ENCODE measurements at regions not wholly inside any gene's neighbourhood (a gene's known extent, or its start where the extent isn't known, plus 50 kb on each side); places are given as distances from the start of the nearest gene placed in this dataset.

DNA sequence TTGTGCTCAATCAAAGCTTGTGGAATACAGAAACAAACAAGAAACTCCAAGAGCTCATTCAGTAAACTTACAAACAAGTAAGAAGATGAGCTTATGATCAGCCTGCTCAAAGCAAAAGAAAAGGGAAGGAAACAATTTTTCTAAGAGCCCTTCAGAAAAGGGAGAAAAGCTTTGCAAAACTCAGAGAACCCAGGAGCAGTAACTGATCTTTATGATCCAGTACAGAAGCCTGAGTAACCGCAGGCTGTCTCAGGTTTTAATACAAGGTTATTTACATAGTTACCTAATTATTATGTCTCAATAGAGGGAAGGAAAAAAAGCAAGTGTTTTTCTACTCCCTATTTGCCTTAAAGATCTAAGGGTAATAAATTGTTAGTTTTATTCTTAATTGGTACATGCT lies 226.5 kb downstream of the MAFB start (continued):
- TF ChIP-seq, protein P1, sequence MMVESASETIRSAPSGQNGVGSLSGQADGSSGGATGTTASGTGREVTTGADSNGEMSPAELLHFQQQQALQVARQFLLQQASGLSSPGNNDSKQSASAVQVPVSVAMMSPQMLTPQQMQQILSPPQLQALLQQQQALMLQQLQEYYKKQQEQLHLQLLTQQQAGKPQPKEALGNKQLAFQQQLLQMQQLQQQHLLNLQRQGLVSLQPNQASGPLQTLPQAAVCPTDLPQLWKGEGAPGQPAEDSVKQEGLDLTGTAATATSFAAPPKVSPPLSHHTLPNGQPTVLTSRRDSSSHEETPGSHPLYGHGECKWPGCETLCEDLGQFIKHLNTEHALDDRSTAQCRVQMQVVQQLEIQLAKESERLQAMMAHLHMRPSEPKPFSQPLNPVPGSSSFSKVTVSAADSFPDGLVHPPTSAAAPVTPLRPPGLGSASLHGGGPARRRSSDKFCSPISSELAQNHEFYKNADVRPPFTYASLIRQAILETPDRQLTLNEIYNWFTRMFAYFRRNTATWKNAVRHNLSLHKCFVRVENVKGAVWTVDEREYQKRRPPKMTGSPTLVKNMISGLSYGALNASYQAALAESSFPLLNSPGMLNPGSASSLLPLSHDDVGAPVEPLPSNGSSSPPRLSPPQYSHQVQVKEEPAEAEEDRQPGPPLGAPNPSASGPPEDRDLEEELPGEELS (CRISPR knock-in tag; IDR thresholded peaks at IDR 0.05), result no peak
- TF ChIP-seq CREM (CRISPR knock-in tag; IDR thresholded peaks at IDR 0.05) (no peak), RORB (CRISPR knock-in tag; IDR thresholded peaks at IDR 0.05) (no peak), EMX1 (CRISPR knock-in tag; IDR thresholded peaks at IDR 0.05) (no peak)
- TF ChIP-seq, protein P2, sequence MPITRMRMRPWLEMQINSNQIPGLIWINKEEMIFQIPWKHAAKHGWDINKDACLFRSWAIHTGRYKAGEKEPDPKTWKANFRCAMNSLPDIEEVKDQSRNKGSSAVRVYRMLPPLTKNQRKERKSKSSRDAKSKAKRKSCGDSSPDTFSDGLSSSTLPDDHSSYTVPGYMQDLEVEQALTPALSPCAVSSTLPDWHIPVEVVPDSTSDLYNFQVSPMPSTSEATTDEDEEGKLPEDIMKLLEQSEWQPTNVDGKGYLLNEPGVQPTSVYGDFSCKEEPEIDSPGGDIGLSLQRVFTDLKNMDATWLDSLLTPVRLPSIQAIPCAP (CRISPR knock-in tag; IDR thresholded peaks at IDR 0.05), result no peak

DNA sequence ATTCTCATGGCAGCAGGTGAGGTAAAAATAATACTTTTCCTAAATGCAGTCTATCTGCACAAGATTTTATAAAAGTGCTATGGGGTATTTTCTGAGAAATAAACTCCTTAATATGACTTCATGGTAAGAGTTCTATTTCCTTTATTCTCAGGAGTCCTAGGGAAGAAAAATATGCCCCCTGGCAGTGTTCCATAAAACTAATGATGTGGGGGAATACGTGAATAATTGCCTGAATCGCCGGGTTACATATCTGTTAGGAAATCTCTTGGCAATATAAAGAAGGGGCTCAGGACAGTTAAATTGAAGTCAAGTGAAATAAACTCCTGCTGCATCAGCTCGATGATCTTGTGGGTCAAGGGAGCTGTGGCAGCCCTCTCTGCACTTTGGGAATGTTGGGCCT lies 229.7 kb downstream of the MAFB start:
- no peak for ATAC-seq
- TF ChIP-seq ZNF138 (CRISPR knock-in tag; conservative IDR thresholded peaks at IDR 0.05), result no peak
- TF ChIP-seq, protein P3, sequence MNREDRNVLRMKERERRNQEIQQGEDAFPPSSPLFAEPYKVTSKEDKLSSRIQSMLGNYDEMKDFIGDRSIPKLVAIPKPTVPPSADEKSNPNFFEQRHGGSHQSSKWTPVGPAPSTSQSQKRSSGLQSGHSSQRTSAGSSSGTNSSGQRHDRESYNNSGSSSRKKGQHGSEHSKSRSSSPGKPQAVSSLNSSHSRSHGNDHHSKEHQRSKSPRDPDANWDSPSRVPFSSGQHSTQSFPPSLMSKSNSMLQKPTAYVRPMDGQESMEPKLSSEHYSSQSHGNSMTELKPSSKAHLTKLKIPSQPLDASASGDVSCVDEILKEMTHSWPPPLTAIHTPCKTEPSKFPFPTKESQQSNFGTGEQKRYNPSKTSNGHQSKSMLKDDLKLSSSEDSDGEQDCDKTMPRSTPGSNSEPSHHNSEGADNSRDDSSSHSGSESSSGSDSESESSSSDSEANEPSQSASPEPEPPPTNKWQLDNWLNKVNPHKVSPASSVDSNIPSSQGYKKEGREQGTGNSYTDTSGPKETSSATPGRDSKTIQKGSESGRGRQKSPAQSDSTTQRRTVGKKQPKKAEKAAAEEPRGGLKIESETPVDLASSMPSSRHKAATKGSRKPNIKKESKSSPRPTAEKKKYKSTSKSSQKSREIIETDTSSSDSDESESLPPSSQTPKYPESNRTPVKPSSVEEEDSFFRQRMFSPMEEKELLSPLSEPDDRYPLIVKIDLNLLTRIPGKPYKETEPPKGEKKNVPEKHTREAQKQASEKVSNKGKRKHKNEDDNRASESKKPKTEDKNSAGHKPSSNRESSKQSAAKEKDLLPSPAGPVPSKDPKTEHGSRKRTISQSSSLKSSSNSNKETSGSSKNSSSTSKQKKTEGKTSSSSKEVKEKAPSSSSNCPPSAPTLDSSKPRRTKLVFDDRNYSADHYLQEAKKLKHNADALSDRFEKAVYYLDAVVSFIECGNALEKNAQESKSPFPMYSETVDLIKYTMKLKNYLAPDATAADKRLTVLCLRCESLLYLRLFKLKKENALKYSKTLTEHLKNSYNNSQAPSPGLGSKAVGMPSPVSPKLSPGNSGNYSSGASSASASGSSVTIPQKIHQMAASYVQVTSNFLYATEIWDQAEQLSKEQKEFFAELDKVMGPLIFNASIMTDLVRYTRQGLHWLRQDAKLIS (CRISPR knock-in tag; IDR thresholded peaks at IDR 0.05; ENCODE audit: borderline replicate concordance), result no peak
- no peak for DNase-seq (ENCODE audit: low spot score)
- H3K4me1 Mint-ChIP-seq, result peaks cover 11% of the 10 kb centered on the region
- ChIA-PET CTCF (no interaction called here), POLR2A (no interaction called here)
- H3K27me3 Mint-ChIP-seq (ENCODE audit: low read depth), result no peaks in the 10 kb centered on the region
- H3K36me3 Mint-ChIP-seq, result no peaks in the 10 kb centered on the region
- H3K9me3 Mint-ChIP-seq, result no peaks in the 10 kb centered on the region
- H3K4me3 Mint-ChIP-seq, result no peak overlapping the region
- H3K27ac Mint-ChIP-seq, result no peak overlapping the region

DNA sequence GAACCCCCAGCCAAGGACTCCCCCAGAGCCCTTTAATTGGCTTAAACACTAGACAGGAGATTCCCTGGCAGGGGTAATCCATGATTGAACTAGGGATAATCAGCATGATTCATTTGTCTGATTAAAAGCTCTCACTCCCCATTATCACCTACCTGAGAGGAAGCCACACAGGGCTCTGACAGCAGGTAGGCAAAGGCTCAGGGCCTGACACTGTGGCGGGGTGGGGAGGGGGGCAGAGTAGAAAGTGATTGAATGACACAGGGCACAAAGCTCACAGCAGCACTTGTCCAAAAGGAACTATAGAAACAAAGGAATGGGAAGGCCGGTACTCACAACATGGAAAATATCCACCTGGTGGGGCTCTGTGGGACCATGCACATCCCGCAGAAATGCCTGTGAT lies 231.6 kb downstream of the MAFB start:
- Mint-ChIP-seq H3K36me3 (0 out of 2 replicates have a peak, but pooled peaks cover 3% of the 10 kb centered on the region), H3K9me3 (peaks cover 4% of the 10 kb centered on the region), H3K27ac (no peak overlapping the region), H3K4me3 (no peak overlapping the region), H3K4me1 (peaks cover 7% of the 10 kb centered on the region), H3K27me3 (ENCODE audit: low read depth) (no peaks in the 10 kb centered on the region)
- ChIA-PET CTCF (interaction anchor here (0.9 kb wide), 1 partner anchor 97 kb away, joined by 3 read pairs; no protein-coding TSS in a partner anchor), POLR2A (no interaction called here)
- DNase-seq (ENCODE audit: low spot score) (no peak), ATAC-seq (peak; percentile 22; the same call in 1 of the 2 replicates)
- TF ChIP-seq TEAD1 (CRISPR knock-in tag; IDR thresholded peaks at IDR 0.05) (no peak), ZNF396 (CRISPR knock-in tag; IDR thresholded peaks at IDR 0.05; ENCODE audit: borderline replicate concordance) (no peak), ZNF423 (CRISPR knock-in tag; IDR thresholded peaks at IDR 0.05) (no peak), FOXJ3 (CRISPR knock-in tag; IDR thresholded peaks at IDR 0.05; ENCODE audit: borderline replicate concordance) (no peak), RELA (CRISPR knock-in tag; IDR thresholded peaks at IDR 0.05; ENCODE audit: borderline replicate concordance) (no peak), ZNF219 (CRISPR knock-in tag; IDR thresholded peaks at IDR 0.05; ENCODE audit: borderline replicate concordance) (no peak), NFE2L1 (CRISPR knock-in tag; IDR thresholded peaks at IDR 0.05) (no peak)
- TF ChIP-seq, protein P4, sequence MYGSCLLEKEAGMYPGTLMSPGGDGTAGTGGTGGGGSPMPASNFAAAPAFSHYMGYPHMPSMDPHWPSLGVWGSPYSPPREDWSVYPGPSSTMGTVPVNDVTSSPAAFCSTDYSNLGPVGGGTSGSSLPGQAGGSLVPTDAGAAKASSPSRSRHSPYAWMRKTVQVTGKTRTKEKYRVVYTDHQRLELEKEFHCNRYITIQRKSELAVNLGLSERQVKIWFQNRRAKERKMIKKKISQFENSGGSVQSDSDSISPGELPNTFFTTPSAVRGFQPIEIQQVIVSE (CRISPR knock-in tag; IDR thresholded peaks at IDR 0.05; ENCODE audit: borderline replicate concordance), result no peak
- TF ChIP-seq, protein P5, sequence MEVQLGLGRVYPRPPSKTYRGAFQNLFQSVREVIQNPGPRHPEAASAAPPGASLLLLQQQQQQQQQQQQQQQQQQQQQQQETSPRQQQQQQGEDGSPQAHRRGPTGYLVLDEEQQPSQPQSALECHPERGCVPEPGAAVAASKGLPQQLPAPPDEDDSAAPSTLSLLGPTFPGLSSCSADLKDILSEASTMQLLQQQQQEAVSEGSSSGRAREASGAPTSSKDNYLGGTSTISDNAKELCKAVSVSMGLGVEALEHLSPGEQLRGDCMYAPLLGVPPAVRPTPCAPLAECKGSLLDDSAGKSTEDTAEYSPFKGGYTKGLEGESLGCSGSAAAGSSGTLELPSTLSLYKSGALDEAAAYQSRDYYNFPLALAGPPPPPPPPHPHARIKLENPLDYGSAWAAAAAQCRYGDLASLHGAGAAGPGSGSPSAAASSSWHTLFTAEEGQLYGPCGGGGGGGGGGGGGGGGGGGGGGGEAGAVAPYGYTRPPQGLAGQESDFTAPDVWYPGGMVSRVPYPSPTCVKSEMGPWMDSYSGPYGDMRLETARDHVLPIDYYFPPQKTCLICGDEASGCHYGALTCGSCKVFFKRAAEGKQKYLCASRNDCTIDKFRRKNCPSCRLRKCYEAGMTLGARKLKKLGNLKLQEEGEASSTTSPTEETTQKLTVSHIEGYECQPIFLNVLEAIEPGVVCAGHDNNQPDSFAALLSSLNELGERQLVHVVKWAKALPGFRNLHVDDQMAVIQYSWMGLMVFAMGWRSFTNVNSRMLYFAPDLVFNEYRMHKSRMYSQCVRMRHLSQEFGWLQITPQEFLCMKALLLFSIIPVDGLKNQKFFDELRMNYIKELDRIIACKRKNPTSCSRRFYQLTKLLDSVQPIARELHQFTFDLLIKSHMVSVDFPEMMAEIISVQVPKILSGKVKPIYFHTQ (CRISPR knock-in tag; IDR thresholded peaks at IDR 0.05), result no peak

All from WTC11 (cell line).